Activated B cell treated with CpG ODN at 0.5 μM for 24 hours (primary cell): ENCODE measurements at regions not wholly inside any gene's neighbourhood (a gene's known extent, or its start where the extent isn't known, plus 50 kb on each side); places are given as distances from the start of the nearest gene placed in this dataset.

Source experiments
- ATAC-seq: fragments of 200-7000 bp; cut with Tn5 transposase; one replicate; pipeline ENCODE4 v1.10.0; 2021; ENCODE audit warnings: low read depth, mild to moderate bottlenecking, moderate library complexity
- CTCF ChIA-PET: fragments of 350-600 bp; sonication (Branson Sonifier 250); formaldehyde crosslinking; loops from one replicate; lab custom pipeline; 2021; ENCODE audit warnings: antibody characterized with exemption; lab: Charles Lee
- POLR2A ChIA-PET: fragments of 350-600 bp; sonication (Branson Sonifier 250); formaldehyde crosslinking; loops from one replicate; lab custom pipeline; 2021; ENCODE audit warnings: antibody characterized with exemption; lab: Charles Lee
- DNase-seq: peaks from one replicate; pipeline ENCODE4 v3.0.0; 2022
- H3K27ac Mint-ChIP-seq: one replicate; pipeline ENCODE4 v1.8.0; 2020; ENCODE audit warnings: mixed read lengths
- H3K27me3 Mint-ChIP-seq: one replicate; pipeline ENCODE4 v1.8.0; 2021; ENCODE audit warnings: mixed read lengths
- H3K36me3 Mint-ChIP-seq: one replicate; pipeline ENCODE4 v1.8.0; 2021; ENCODE audit warnings: low read depth, mixed read lengths
- H3K4me1 Mint-ChIP-seq: one replicate; pipeline ENCODE4 v1.8.0; 2021; ENCODE audit warnings: mixed read lengths
- H3K4me3 Mint-ChIP-seq: one replicate; pipeline ENCODE4 v1.8.0; 2020; ENCODE audit warnings: mild to moderate bottlenecking, mixed read lengths
- H3K9me3 Mint-ChIP-seq: one replicate; pipeline ENCODE4 v1.8.0; 2020; ENCODE audit warnings: mixed read lengths
- intact Hi-C: fragments of 100-400 bp; cut with micrococcal nuclease; formaldehyde crosslinking; loops from one replicate; pipeline ENCODE4 v1.15.1; 2024
- TF ChIP-seq, protein P1 (sequence below): fragments of 200-600 bp; IDR thresholded peaks from one replicate; pipeline ENCODE4 v1.8.0; 2022; ENCODE audit warnings: antibody characterized with exemption, mild to moderate bottlenecking

DNA sequence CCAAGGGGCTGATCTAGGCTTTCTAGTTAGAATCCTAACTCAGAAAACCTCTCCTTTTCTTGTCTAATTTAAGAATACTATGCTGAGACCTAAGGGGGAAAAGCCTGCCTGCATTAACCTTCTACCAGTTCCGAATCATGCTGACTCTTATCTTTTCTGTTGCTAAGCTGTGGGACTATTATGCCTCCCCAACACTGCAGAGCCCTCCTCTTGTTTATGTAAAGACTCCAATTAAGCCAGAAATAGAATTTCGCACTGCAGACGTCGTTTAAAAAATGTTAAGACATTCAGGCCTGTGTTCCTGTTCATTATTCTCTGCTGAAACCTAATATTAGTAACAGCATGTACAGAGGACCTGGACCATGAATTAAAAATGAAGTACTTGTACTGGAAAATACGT, 310.6 kb upstream of the ATP11B start:
- Mint-ChIP-seq H3K4me1 (no peaks in the 10 kb centered on the region), H3K27ac (no peak overlapping the region), H3K4me3 (no peak overlapping the region), H3K36me3 (no peaks in the 10 kb centered on the region), H3K9me3 (no peaks in the 10 kb centered on the region), H3K27me3 (peaks cover 4% of the 10 kb centered on the region)
- TF ChIP-seq, protein P1, sequence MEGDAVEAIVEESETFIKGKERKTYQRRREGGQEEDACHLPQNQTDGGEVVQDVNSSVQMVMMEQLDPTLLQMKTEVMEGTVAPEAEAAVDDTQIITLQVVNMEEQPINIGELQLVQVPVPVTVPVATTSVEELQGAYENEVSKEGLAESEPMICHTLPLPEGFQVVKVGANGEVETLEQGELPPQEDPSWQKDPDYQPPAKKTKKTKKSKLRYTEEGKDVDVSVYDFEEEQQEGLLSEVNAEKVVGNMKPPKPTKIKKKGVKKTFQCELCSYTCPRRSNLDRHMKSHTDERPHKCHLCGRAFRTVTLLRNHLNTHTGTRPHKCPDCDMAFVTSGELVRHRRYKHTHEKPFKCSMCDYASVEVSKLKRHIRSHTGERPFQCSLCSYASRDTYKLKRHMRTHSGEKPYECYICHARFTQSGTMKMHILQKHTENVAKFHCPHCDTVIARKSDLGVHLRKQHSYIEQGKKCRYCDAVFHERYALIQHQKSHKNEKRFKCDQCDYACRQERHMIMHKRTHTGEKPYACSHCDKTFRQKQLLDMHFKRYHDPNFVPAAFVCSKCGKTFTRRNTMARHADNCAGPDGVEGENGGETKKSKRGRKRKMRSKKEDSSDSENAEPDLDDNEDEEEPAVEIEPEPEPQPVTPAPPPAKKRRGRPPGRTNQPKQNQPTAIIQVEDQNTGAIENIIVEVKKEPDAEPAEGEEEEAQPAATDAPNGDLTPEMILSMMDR, result no peak
- DNase-seq, result no peak
- ChIA-PET POLR2A (no interaction called here), CTCF (no interaction called here)
- no peak for ATAC-seq
- intact Hi-C loops, result no loop called here

GRCh38 chr3:182484682-182485081, 308.6 kb upstream of the ATP11B start:
- H3K27ac Mint-ChIP-seq, result no peak overlapping the region
- no peaks in the 10 kb centered on the region for H3K9me3 Mint-ChIP-seq
- TF ChIP-seq, protein P1, result no peak
- no peaks in the 10 kb centered on the region for H3K4me1 Mint-ChIP-seq
- no peaks in the 10 kb centered on the region for H3K36me3 Mint-ChIP-seq
- no peak for DNase-seq
- H3K4me3 Mint-ChIP-seq, result no peak overlapping the region
- ChIA-PET POLR2A (no interaction called here), CTCF (no interaction called here)
- ATAC-seq, result no peak
- peaks cover 4% of the 10 kb centered on the region for H3K27me3 Mint-ChIP-seq
- intact Hi-C loops, result no loop called here

DNA sequence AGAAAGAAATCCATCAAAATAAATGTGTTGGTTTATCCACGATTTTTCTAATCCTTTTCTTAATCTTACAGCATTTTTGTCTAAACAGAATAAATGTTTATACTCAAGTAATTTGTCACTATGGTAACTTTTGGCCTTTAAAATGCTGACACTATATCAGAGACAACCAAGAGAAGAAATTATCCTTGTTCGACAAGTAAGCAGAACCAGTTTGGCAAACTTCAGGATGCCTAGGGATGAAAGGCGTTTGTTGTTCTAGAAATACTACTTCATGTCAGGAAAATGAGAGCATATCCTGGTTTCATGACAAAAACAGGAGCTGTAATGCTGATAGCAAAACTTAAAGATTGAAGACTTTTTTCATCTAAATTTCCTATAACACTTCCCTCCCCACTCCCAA, 308.0 kb upstream of the ATP11B start:
- no peaks in the 10 kb centered on the region for H3K9me3 Mint-ChIP-seq
- CTCF ChIA-PET, result no interaction called here
- no peaks in the 10 kb centered on the region for H3K4me1 Mint-ChIP-seq
- intact Hi-C loops, result no loop called here
- POLR2A ChIA-PET, result no interaction called here
- H3K27me3 Mint-ChIP-seq, result peaks cover 4% of the 10 kb centered on the region
- TF ChIP-seq, protein P1, result no peak
- no peaks in the 10 kb centered on the region for H3K36me3 Mint-ChIP-seq
- no peak for DNase-seq
- no peak for ATAC-seq
- no peak overlapping the region for H3K27ac Mint-ChIP-seq
- H3K4me3 Mint-ChIP-seq, result no peak overlapping the region

- H3K4me1 Mint-ChIP-seq, result no peaks in the 10 kb centered on the region
- no peaks in the 10 kb centered on the region for H3K36me3 Mint-ChIP-seq
- DNase-seq, result no peak
- H3K4me3 Mint-ChIP-seq, result no peak overlapping the region
- intact Hi-C loops, result no loop called here
- no peak overlapping the region for H3K27ac Mint-ChIP-seq
- CTCF ChIA-PET, result no interaction called here
- peaks cover 4% of the 10 kb centered on the region for H3K27me3 Mint-ChIP-seq
- TF ChIP-seq, protein P1, result no peak
- POLR2A ChIA-PET, result no interaction called here
- H3K9me3 Mint-ChIP-seq, result no peaks in the 10 kb centered on the region
- no peak for ATAC-seq
Measured at GRCh38 chr3:182486463-182486862, 306.8 kb upstream of the ATP11B start.

GRCh38 chr3:182487143-182487542, 306.2 kb upstream of the ATP11B start:
- H3K4me1 Mint-ChIP-seq, result no peaks in the 10 kb centered on the region
- TF ChIP-seq, protein P1, result no peak
- no peak for DNase-seq
- no peaks in the 10 kb centered on the region for H3K36me3 Mint-ChIP-seq
- H3K27ac Mint-ChIP-seq, result no peak overlapping the region
- H3K27me3 Mint-ChIP-seq, result peaks cover 4% of the 10 kb centered on the region
- intact Hi-C loops, result no loop called here
- ChIA-PET POLR2A (no interaction called here), CTCF (no interaction called here)
- ATAC-seq, result no peak
- H3K4me3 Mint-ChIP-seq, result no peak overlapping the region
- no peaks in the 10 kb centered on the region for H3K9me3 Mint-ChIP-seq
